Liver (tissue), 8 donors: ENCODE measurements at regions not wholly inside any gene's neighbourhood (a gene's known extent, or its start where the extent isn't known, plus 50 kb on each side); places are given as distances from the start of the nearest gene placed in this dataset.

ENCODE experiments used
- DNase-seq: peaks from one replicate; pipeline ENCODE4 v3.0.0-alpha.2; 2017; ENCODE audit warnings: low spot score
- H3K27ac ChIP-seq, 2 donors: one replicate each; pipeline ENCODE4 v1.7.0; 2013; ENCODE audit warnings: inconsistent platforms in 2 of 2, low read length in 2 of 2, control low read depth in 1 of 2, low read depth in 1 of 2, mild to moderate bottlenecking in 1 of 2
- H3K27me3 ChIP-seq, 4 donors: one replicate each; pipeline versions ENCODE4 v1.6.1 to v1.7.0; 2013; ENCODE audit warnings: low read length in 3 of 4, inconsistent platforms in 1 of 4, mild to moderate bottlenecking in 1 of 4, moderate library complexity in 1 of 4; ENCODE audit not compliant: control insufficient read depth in 4 of 4, insufficient read depth in 4 of 4
- H3K36me3 ChIP-seq, 4 donors: one replicate each; pipeline versions ENCODE4 v1.6.1 to v1.7.0; 2013; ENCODE audit warnings: low read length in 3 of 4, mild to moderate bottlenecking in 3 of 4, low read depth in 1 of 4, moderate library complexity in 1 of 4; ENCODE audit not compliant: control insufficient read depth in 4 of 4, insufficient read depth in 3 of 4
- H3K4me1 ChIP-seq, 4 donors: one replicate each; pipeline versions ENCODE4 v1.6.1 to v1.7.0; 2013; ENCODE audit warnings: low read length in 3 of 4, mild to moderate bottlenecking in 3 of 4, moderate library complexity in 1 of 4; ENCODE audit not compliant: control insufficient read depth in 4 of 4, insufficient read depth in 4 of 4
- H3K4me3 ChIP-seq, 3 donors: one replicate each; pipeline versions ENCODE4 v1.6.1 to v1.7.0; 2013; ENCODE audit warnings: low read length in 3 of 3, control low read depth in 1 of 3, low read depth in 1 of 3, mild to moderate bottlenecking in 1 of 3
- H3K9ac ChIP-seq, 2 donors: one replicate each; pipeline ENCODE4 v1.7.0; 2013; ENCODE audit warnings: low read length in 2 of 2, mild to moderate bottlenecking in 2 of 2, moderate library complexity in 2 of 2, control low read depth in 1 of 2, low read depth in 1 of 2
- H3K9me3 ChIP-seq, 4 donors: one replicate each; pipeline versions ENCODE4 v1.6.1 to v1.7.0; 2013; ENCODE audit warnings: low read length in 3 of 4; ENCODE audit not compliant: control insufficient read depth in 4 of 4
- EGR1 ChIP-seq, 2 donors: IDR thresholded peaks; 2 replicates each; pipeline ENCODE4 v1.6.1; 2016 to 2018; ENCODE audit warnings: antibody characterized with exemption in 2 of 2, low read depth in 2 of 2
- FOXA1 ChIP-seq: IDR thresholded peaks from 2 replicates; pipeline ENCODE4 v1.6.1; 2016; ENCODE audit warnings: antibody characterized with exemption
- FOXA2 ChIP-seq: IDR thresholded peaks from 2 replicates; pipeline ENCODE4 v1.6.1; 2016; ENCODE audit warnings: antibody characterized with exemption
- GABPA ChIP-seq, 2 donors: IDR thresholded peaks in 1 of 2; conservative IDR thresholded peaks in 1 of 2; 2 replicates each; pipeline ENCODE4 v1.6.1; 2016; ENCODE audit warnings: antibody characterized with exemption in 2 of 2, mild to moderate bottlenecking in 1 of 2, moderate library complexity in 1 of 2
- HNF4A ChIP-seq, 2 donors: conservative IDR thresholded peaks; 2 replicates each; pipeline ENCODE4 v1.6.1; 2016; ENCODE audit warnings: antibody characterized with exemption in 2 of 2, mild to moderate bottlenecking in 2 of 2
- HNF4G ChIP-seq: IDR thresholded peaks from 2 replicates; pipeline ENCODE4 v1.6.1; 2016; ENCODE audit warnings: antibody characterized with exemption
- JUND ChIP-seq, 2 donors: IDR thresholded peaks; 2 replicates each; pipeline ENCODE4 v1.6.1; 2016; ENCODE audit warnings: antibody characterized with exemption in 2 of 2
- NR2F2 ChIP-seq: IDR thresholded peaks from 2 replicates; pipeline ENCODE4 v1.6.1; 2016; ENCODE audit warnings: antibody characterized with exemption
- RAD21 ChIP-seq, 2 donors: IDR thresholded peaks; 2 replicates each; pipeline ENCODE4 v1.6.1; 2016; ENCODE audit warnings: antibody characterized with exemption in 2 of 2, mild to moderate bottlenecking in 2 of 2
- RXRA ChIP-seq, 2 donors: IDR thresholded peaks; 2 replicates each; pipeline ENCODE4 v1.6.1; 2017 to 2018; ENCODE audit warnings: antibody characterized with exemption in 2 of 2, mild to moderate bottlenecking in 1 of 2
- SP1 ChIP-seq: IDR thresholded peaks from 2 replicates; pipeline ENCODE4 v1.6.1; 2018; ENCODE audit warnings: antibody characterized with exemption, mild to moderate bottlenecking
- TAF1 ChIP-seq: conservative IDR thresholded peaks from 2 replicates; pipeline ENCODE4 v1.6.1; 2016; ENCODE audit warnings: antibody characterized with exemption, mild to moderate bottlenecking
- YY1 ChIP-seq: IDR thresholded peaks from 2 replicates; pipeline ENCODE4 v1.6.1; 2016; ENCODE audit warnings: antibody characterized with exemption, mild to moderate bottlenecking
- WGBS: extraction: QIAGEN DNeasy Blood & Tissue Kit; methylation state at CpG from one replicate; pipeline ENCODE4 v1.1.7; 2013; 5-methylcytosine and 5-hydroxymethylcytosine counted together
- TF ChIP-seq, protein P1 (sequence below): IDR thresholded peaks from 2 replicates; pipeline ENCODE4 v1.6.1; 2016; ENCODE audit warnings: antibody characterized with exemption
- TF ChIP-seq, protein P2 (sequence below): IDR thresholded peaks from 2 replicates; pipeline ENCODE4 v1.6.1; 2016; ENCODE audit warnings: antibody characterized with exemption, mild to moderate bottlenecking
- TF ChIP-seq, protein P3 (sequence below): IDR thresholded peaks from 2 replicates; pipeline ENCODE4 v1.6.1; 2016; ENCODE audit warnings: antibody characterized with exemption
- TF ChIP-seq, protein P4 (sequence below): IDR thresholded peaks from 2 replicates; pipeline ENCODE4 v1.6.1; 2016; ENCODE audit warnings: antibody characterized with exemption
- TF ChIP-seq, protein P5 (sequence below): fragments of 150-350 bp; IDR thresholded peaks from 2 replicates; pipeline ENCODE4 v1.5.1; 2017; ENCODE audit warnings: improper control_type of control experiment, low read depth, low read length; ENCODE audit not compliant: missing input control
- donor health status: healthy.
- donor health status: healthy.
- donor health status: healthy.
- donor health status: healthy.
- donor health status: healthy.

DNA sequence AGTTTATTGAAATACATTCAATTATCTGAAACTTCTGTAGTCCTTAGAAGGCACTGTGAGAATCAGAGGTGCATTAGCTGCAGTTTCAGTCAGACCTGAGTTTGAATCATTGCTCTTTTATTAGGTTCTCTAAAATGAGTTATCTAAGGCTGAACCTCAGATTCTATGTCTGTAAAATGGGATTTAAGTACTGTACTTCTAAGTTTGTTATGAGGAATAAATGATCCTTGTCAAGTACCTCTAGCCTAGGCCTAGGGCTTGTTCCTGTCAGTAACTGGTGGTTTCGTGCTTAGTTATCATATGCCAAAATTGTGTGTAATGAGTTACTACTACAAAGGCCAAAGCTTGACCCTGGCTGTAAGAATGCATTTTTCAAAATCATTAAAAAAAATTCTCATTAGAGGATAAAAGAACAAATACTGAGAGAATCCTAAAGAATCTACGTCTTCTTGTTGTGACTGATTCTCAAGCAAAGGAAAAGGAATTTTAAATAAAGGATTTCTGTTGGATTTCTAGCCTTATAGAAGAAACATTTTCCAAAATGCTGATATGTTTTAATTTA, 65.8 kb downstream of the SLIT2 start:
- H3K9ac ChIP-seq = no peak overlapping the region
- no peak for TF ChIP-seq FOXA1
- H3K4me3 ChIP-seq = no peak overlapping the region
- no peaks in the 10 kb centered on the region for H3K4me1 ChIP-seq
- H3K36me3 ChIP-seq = no peaks in the 10 kb centered on the region
- peaks cover 0 to 2% (median 0%) of the 10 kb centered on the region in 4 donors for H3K27me3 ChIP-seq
- no peak for DNase-seq
- H3K9me3 ChIP-seq = no peaks in the 10 kb centered on the region
- H3K27ac ChIP-seq = no peak overlapping the region
- 70% methylated on average over 2 of the region's 2 CpGs for WGBS

DNA sequence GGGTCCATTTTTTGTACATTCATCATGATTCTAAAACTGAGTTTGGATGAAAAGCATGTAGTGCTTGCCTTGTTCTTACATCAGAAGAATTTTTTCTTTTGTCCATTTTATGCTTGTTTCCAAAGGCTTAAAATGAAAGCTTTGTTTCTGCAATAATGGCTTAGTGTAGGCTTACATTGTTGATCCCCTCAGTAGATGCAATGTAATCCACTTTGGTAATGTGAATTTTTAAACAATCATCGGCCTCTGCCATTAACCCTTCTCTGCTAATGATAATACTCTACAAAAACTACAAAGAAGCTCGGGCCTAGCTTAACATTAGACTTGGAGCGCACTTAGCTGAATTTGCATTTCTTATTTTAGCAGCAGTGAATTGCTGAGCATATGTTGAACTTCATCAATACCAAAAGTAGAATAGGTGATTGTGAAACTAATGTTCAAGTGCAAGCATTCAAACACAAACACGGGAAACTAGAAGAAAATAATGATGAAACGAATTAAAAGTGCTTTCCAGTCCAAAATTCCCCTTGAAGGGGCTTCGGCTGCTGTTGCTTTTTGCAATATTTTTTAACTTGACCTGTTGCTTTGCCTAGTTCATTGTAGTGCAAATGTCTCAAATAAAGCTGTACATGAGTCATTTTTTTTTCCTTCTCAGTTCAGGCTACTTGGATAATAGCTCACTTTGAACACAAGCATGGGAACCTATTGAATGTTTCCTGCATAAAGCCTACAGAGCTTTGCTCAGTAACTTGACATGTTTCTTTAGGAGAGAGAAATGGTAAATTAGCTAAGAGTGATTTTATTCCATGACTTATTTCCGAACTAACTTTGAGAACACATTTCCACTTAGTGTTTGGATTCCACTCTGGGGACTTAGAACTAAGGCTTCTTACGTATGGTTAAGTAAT, 66.5 kb downstream of the SLIT2 start:
- TF ChIP-seq RXRA (IDR thresholded peaks at IDR 0.05) (no peak), FOXA2 (no peak), TAF1 (no peak), GABPA (IDR thresholded peaks at IDR 0.05 in 1 of 2, conservative IDR thresholded peaks at IDR 0.05 in 1 of 2) (no peak), SP1 (no peak), YY1 (no peak), EGR1 (IDR thresholded peaks at IDR 0.05; ENCODE audit: low read depth in 2 of 2) (no peak), HNF4G (no peak), RAD21 (IDR thresholded peaks at IDR 0.05) (no peak), JUND (IDR thresholded peaks at IDR 0.05) (no peak), FOXA1 (no peak), NR2F2 (no peak), HNF4A (conservative IDR thresholded peaks at IDR 0.05) (no peak)
- TF ChIP-seq, protein P1, sequence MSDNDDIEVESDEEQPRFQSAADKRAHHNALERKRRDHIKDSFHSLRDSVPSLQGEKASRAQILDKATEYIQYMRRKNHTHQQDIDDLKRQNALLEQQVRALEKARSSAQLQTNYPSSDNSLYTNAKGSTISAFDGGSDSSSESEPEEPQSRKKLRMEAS = no peak
- TF ChIP-seq, protein P2, sequence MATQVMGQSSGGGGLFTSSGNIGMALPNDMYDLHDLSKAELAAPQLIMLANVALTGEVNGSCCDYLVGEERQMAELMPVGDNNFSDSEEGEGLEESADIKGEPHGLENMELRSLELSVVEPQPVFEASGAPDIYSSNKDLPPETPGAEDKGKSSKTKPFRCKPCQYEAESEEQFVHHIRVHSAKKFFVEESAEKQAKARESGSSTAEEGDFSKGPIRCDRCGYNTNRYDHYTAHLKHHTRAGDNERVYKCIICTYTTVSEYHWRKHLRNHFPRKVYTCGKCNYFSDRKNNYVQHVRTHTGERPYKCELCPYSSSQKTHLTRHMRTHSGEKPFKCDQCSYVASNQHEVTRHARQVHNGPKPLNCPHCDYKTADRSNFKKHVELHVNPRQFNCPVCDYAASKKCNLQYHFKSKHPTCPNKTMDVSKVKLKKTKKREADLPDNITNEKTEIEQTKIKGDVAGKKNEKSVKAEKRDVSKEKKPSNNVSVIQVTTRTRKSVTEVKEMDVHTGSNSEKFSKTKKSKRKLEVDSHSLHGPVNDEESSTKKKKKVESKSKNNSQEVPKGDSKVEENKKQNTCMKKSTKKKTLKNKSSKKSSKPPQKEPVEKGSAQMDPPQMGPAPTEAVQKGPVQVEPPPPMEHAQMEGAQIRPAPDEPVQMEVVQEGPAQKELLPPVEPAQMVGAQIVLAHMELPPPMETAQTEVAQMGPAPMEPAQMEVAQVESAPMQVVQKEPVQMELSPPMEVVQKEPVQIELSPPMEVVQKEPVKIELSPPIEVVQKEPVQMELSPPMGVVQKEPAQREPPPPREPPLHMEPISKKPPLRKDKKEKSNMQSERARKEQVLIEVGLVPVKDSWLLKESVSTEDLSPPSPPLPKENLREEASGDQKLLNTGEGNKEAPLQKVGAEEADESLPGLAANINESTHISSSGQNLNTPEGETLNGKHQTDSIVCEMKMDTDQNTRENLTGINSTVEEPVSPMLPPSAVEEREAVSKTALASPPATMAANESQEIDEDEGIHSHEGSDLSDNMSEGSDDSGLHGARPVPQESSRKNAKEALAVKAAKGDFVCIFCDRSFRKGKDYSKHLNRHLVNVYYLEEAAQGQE = no peak
- TF ChIP-seq, protein P3, sequence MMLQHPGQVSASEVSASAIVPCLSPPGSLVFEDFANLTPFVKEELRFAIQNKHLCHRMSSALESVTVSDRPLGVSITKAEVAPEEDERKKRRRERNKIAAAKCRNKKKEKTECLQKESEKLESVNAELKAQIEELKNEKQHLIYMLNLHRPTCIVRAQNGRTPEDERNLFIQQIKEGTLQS = no peak
- TF ChIP-seq, protein P4, sequence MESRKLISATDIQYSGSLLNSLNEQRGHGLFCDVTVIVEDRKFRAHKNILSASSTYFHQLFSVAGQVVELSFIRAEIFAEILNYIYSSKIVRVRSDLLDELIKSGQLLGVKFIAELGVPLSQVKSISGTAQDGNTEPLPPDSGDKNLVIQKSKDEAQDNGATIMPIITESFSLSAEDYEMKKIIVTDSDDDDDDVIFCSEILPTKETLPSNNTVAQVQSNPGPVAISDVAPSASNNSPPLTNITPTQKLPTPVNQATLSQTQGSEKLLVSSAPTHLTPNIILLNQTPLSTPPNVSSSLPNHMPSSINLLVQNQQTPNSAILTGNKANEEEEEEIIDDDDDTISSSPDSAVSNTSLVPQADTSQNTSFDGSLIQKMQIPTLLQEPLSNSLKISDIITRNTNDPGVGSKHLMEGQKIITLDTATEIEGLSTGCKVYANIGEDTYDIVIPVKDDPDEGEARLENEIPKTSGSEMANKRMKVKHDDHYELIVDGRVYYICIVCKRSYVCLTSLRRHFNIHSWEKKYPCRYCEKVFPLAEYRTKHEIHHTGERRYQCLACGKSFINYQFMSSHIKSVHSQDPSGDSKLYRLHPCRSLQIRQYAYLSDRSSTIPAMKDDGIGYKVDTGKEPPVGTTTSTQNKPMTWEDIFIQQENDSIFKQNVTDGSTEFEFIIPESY = no peak
- TF ChIP-seq, protein P5, sequence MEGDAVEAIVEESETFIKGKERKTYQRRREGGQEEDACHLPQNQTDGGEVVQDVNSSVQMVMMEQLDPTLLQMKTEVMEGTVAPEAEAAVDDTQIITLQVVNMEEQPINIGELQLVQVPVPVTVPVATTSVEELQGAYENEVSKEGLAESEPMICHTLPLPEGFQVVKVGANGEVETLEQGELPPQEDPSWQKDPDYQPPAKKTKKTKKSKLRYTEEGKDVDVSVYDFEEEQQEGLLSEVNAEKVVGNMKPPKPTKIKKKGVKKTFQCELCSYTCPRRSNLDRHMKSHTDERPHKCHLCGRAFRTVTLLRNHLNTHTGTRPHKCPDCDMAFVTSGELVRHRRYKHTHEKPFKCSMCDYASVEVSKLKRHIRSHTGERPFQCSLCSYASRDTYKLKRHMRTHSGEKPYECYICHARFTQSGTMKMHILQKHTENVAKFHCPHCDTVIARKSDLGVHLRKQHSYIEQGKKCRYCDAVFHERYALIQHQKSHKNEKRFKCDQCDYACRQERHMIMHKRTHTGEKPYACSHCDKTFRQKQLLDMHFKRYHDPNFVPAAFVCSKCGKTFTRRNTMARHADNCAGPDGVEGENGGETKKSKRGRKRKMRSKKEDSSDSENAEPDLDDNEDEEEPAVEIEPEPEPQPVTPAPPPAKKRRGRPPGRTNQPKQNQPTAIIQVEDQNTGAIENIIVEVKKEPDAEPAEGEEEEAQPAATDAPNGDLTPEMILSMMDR = no peak
- Histone ChIP-seq H3K4me1 (no peaks in the 10 kb centered on the region), H3K36me3 (no peaks in the 10 kb centered on the region), H3K4me3 (no peak overlapping the region), H3K27me3 (no peaks in the 10 kb centered on the region), H3K9me3 (no peaks in the 10 kb centered on the region), H3K27ac (no peak overlapping the region), H3K9ac (no peak overlapping the region)
- no peak for DNase-seq
- 69% methylated on average over 8 of the region's 8 CpGs for WGBS
